HG02943 (cell line): ENCODE measurements at regions not wholly inside any gene's neighbourhood (a gene's known extent, or its start where the extent isn't known, plus 50 kb on each side); places are given as distances from the start of the nearest gene placed in this dataset.
"Not testable (repeated sequence)": the region's sequence is repeated elsewhere in the genome, so short reads cannot be mapped to it uniquely, and the experiment has no call there.

Source experiments
- ATAC-seq: cut with Tn5 transposase; IDR thresholded peaks from one replicate; pipeline ENCODE4 v1.9.1; 2021; ENCODE audit warnings: mild to moderate bottlenecking, low read depth, moderate library complexity; ENCODE audit not compliant: unreplicated experiment

DNA sequence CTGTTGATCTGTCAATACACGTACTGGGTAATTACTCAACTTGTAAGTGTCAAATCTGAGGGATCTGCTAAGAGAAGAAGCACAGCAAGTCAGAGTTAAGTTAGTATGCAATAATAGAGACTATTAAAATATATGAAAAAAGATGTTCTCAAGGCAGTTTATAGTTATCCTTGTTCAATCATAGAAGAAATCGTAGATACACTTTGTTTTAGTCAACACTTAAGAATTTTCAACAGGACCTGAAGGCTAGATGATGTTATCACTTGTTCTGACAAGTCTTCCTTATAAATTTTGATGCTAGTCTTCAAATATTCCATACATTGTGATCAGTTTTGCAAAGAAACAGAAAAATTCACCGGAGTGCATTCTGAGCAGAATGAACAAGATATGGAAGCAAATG is 91.1 kb upstream of the KCNQ5 start:
- ATAC-seq, result no peak

- no peak for ATAC-seq
Measured at GRCh38 chr6:72533606-72534005, 88.3 kb upstream of the KCNQ5 start.

DNA sequence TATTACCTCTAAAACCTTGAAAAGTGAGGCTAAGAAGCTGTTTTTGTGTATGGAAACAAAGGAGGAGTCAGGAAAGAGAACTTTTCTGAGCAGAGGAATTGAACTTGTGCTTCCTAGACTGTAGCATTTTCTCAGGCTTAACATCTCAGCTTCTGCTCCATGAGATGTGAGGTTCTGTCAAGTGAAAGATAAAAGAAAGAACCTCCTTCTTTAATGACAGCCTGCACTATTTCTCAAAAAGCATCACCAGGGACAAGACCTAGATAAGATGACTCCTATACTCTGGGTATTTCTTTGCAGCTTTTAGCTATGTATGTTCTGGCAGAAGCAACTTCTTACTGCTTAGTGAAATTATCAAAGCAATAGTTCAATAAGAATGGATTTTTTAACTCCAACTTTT is 87.6 kb upstream of the KCNQ5 start:
- ATAC-seq, result no peak

- no peak for ATAC-seq
Measured at GRCh38 chr6:72535124-72535523, 86.7 kb upstream of the KCNQ5 start.

DNA sequence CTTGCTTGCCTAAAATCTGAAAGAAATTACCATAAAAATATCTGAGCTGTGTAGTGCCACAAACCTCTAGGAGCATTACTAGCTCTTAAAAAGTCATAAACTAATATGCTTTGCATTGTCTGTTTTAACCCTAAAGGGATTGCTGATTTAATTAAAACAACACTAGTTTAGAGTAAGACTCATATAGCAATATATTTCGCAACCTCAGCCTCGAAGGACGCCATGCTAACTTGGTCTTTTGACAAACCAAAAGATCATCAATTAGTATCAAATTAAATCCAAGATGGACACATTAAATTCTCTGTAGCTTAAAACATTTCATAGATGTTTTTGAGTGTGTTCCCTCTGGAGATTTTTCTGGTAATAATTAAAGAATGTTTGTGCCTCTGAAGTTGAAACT is 74.8 kb upstream of the KCNQ5 start:
- ATAC-seq, result no peak

GRCh38 chr6:72551470-72551869 is 70.4 kb upstream of the KCNQ5 start:
- no peak for ATAC-seq

- no peak for ATAC-seq
Measured at GRCh38 chr6:72552938-72553337, 68.9 kb upstream of the KCNQ5 start.

DNA sequence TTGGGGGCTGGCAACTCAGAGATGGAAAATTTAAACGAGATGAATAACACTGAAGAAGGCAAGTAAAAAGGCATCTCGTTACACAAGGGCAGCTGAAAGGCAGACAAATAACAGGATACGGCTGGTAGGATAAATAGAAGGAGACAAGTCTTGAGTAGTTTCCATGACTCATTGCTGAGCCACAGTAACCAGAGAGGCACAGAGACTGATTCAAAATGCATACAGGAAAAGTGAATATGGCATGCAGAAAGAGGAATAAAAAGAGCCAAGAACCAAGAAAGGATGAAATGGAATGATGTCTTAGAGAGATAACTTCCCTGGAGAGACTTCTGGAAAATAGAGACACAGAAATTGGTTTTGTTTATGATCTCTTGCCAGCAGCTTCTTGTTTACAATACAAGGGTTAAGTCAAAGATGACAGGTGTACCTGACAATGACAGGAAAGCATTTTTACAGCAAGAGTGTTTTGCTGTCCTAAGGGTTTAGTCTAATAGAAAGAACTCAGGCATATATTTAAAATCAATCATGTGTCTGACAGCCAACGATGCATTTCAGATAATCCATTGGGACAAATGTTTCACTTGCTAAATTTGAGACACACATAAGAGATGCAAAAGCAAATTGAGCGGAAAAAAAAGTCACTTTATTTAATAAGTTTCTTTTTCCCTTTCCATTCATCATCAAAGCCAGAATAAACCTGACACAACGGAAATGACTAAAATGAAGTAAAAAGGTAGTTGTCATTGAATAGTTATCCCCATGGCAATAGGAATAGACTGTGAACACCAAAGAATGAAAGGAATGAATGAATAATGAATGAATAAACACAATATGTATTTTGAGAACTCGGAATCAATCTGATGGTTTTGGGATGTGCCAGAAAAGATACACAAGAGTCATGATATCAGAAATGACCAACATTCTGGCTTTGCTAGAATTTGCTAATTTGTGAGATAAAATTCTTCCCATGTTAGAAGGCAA is 68.0 kb upstream of the KCNQ5 start:
- ATAC-seq, result no peak

DNA sequence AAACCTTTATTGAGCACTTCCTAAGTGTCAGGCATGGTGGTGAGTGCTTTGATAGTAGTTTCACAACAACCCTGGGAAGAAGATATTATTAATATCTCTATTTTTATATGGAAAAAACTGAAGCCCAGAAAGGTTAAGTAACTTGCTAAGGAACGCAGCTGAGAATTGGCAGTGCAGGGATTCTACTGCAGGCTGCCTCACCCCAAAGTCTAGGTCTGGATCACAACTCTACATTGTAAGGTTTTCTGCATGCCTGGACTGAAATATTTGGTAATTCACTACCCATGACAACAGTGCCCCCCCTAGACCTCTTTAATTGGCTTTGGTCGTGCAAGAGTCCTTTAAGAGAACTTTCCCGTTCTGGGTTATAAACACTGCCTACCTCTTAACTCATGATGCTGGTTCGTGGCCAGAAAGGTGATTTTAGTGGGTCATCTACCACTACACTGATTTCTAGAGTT is 67.1 kb upstream of the KCNQ5 start:
- ATAC-seq, result no peak

DNA sequence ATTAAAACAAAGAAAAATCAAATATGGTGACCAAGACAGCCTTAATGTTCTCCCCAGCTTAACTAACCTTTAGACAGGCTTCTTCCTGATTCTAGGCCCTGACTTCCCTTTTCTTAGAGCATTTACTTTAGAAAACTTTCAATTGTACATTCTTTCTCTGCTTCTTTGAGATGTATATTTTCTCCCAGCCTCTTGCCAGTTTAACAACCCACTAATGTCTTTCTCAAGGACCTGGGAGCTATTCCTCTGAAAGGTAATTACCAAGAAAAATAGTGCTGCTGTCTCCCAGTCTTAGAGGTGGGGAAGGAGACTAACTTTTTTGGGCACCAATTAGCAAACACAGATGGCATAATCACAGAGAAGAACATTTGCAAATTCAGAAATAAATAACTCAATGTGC is 62.8 kb upstream of the KCNQ5 start:
- no peak for ATAC-seq

- ATAC-seq, result no peak
Measured at GRCh38 chr6:72559555-72559954, 62.3 kb upstream of the KCNQ5 start.

DNA sequence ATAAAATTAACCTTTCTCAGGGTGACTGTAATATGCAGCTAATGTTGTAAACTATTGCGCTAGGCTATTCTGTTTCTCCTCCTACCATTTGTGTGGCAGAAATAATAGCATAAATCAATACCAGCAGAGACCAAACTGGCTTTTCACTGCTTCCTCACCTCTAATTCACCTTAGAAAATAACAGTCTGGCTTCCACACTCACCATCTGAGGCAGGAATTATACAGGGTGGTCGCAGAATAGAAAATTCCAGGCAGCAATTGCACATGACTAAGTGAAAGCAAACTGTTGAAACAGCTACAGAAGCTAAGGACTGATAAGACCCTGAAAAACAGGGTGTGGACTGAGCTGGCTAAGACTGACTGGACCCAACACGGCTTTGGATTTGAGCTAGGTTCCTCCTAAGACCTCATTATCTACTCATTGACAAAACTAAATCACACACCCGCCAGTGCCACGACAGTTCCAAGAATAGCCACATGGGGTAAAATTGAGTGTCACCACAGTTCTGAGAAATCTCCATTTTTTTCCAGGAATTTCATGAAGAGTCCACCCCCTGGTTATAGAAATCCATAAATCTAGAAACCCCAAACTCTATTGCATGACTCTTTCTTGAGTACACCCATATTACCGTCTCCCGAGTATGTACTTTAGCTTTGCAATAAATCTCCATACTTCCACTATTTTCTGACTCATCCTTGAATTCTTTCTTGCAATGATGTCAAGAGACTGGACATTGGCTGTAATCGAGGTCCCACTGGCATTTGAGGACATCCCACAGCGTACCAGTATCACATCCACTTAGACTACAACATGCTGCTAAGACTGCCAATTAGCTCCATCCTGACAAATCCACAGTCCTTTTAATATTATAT is 60.9 kb upstream of the KCNQ5 start:
- ATAC-seq, result no peak

DNA sequence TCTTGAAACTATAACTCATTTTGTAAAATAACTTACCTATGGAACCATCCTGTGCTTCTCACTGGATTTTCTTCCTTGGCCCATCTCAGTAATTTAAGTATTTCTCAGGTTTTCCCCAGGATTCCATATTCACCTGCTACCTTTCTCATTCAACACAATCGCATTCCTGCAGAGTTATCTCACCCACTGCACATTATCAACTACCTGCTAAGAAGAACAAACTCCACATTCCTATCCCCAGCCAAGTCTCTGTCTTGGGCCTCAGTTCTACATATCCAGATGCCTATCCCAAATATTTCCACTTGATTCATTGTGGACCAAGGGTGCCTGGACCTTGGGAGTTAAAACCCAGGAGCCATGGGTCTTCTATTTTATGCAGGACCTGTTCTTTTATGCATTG is 60.2 kb upstream of the KCNQ5 start:
- no peak for ATAC-seq

DNA sequence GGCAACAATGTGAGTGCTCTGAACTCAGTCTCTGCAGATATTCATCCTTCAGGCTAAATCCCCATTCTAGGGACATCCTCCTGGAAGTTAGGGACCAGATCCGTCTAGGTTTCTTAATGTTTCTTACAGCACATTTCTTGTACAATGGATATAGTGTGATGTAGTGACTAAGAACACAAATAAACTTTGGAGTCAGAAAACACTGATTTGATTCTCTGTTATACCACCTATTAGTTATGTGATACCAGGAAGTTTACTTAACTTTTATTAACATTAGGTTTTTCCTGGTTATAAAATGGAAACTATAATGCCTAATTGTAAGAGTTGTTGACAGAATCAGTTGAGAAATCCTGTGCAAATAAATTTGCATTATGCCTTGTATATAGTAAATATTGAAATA is 57.6 kb upstream of the KCNQ5 start:
- no peak for ATAC-seq

- ATAC-seq, result not testable (repeated sequence)
Measured at GRCh38 chr6:72571993-72572392, 49.9 kb upstream of the KCNQ5 start.
